Gastrocnemius medialis (tissue), 4 donors: ENCODE measurements at regions not wholly inside any gene's neighbourhood (a gene's known extent, or its start where the extent isn't known, plus 50 kb on each side); places are given as distances from the start of the nearest gene placed in this dataset.

Source experiments
- ATAC-seq, 2 donors: fragments of 150-250 bp; one replicate each; pipeline ENCODE4 v1.9.1; 2016
- DNase-seq, 2 donors: peaks; one replicate each; pipeline ENCODE4 v3.0.0-alpha.2; 2019
- H3K27ac ChIP-seq, 4 donors: fragments of 200-600 bp; sonication (generic); 1 replicate in 1 of 4; 2 replicates in 3 of 4; pipeline ENCODE4 v1.5.1; 2016 to 2018; ENCODE audit warnings: mild to moderate bottlenecking in 2 of 4, moderate library complexity in 1 of 4
- H3K27me3 ChIP-seq, 3 donors: fragments of 200-600 bp; sonication (generic) in 2 of 3; 1 replicate in 1 of 3; 2 replicates in 2 of 3; pipeline versions ENCODE4 v1.5.1 to v1.6.0; 2016 to 2019; ENCODE audit warnings: mild to moderate bottlenecking in 1 of 3, moderate library complexity in 1 of 3
- H3K36me3 ChIP-seq, 2 donors: fragments of 200-600 bp; sonication (generic) in 1 of 2; one replicate each; pipeline ENCODE4 v1.5.1; 2017 to 2018
- H3K4me1 ChIP-seq, 2 donors: fragments of 200-600 bp; sonication (generic) in 1 of 2; one replicate each; pipeline ENCODE4 v1.5.1; 2016 to 2017; ENCODE audit warnings: mild to moderate bottlenecking in 2 of 2
- H3K4me3 ChIP-seq, 4 donors: fragments of 200-600 bp; sonication (generic) in 3 of 4; 1 replicate in 1 of 4; 2 replicates in 3 of 4; pipeline ENCODE4 v1.5.1; 2016 to 2019; ENCODE audit warnings: mild to moderate bottlenecking in 2 of 4
- H3K9me3 ChIP-seq, 3 donors: fragments of 200-600 bp; sonication (generic) in 2 of 3; 1 replicate in 1 of 3; 2 replicates in 2 of 3; pipeline ENCODE4 v1.5.1; 2016 to 2019
- POLR2A ChIP-seq, 2 donors: fragments of 450-650 bp; IDR thresholded peaks; one replicate each; pipeline ENCODE4 v1.6.1; 2017; ENCODE audit warnings: antibody characterized with exemption in 2 of 2, mild to moderate bottlenecking in 2 of 2, moderate library complexity in 2 of 2
- in situ Hi-C, 4 donors: fragments of 200-750 bp; cut with MboI; loops; one replicate each; pipeline versions ENCODE4 v1.15.0 to v1.8.0; 2017; ENCODE audit warnings: low sequenced_read_pairs in 4 of 4
- intact Hi-C: fragments of 100-400 bp; cut with DNase I; formaldehyde crosslinking; loops from one replicate; pipeline ENCODE4 v1.15.1; 2023; ENCODE audit warnings: low total_unique reads
- TF ChIP-seq, protein P1 (sequence below), 5 experiments: fragments of 450-650 bp in 3 of 5; fragments of 200-600 bp in 2 of 5; sonication (generic) in 2 of 5; IDR thresholded peaks in 4 of 5; conservative IDR thresholded peaks in 1 of 5; 1 replicate in 4 of 5; 2 replicates in 1 of 5; pipeline ENCODE4 v1.5.1; 2016 to 2019; ENCODE audit warnings: antibody characterized with exemption in 5 of 5, mild to moderate bottlenecking in 3 of 5, moderate library complexity in 3 of 5

- DNase-seq (no peak), ATAC-seq (no peak)
- no peak overlapping the region for H3K27ac ChIP-seq
- no peaks in the 10 kb centered on the region for H3K27me3 ChIP-seq
- intact Hi-C loops (no loop called here), in situ Hi-C loops (no loop called here)
- H3K4me3 ChIP-seq, result no peak overlapping the region
- no peaks in the 10 kb centered on the region for H3K4me1 ChIP-seq
- no peak for TF ChIP-seq POLR2A (IDR thresholded peaks at IDR 0.05)
- TF ChIP-seq, protein P1, sequence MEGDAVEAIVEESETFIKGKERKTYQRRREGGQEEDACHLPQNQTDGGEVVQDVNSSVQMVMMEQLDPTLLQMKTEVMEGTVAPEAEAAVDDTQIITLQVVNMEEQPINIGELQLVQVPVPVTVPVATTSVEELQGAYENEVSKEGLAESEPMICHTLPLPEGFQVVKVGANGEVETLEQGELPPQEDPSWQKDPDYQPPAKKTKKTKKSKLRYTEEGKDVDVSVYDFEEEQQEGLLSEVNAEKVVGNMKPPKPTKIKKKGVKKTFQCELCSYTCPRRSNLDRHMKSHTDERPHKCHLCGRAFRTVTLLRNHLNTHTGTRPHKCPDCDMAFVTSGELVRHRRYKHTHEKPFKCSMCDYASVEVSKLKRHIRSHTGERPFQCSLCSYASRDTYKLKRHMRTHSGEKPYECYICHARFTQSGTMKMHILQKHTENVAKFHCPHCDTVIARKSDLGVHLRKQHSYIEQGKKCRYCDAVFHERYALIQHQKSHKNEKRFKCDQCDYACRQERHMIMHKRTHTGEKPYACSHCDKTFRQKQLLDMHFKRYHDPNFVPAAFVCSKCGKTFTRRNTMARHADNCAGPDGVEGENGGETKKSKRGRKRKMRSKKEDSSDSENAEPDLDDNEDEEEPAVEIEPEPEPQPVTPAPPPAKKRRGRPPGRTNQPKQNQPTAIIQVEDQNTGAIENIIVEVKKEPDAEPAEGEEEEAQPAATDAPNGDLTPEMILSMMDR (IDR thresholded peaks at IDR 0.05 in 4 of 5, conservative IDR thresholded peaks at IDR 0.05 in 1 of 5), result no peak
- H3K9me3 ChIP-seq, result no peaks in the 10 kb centered on the region
- H3K36me3 ChIP-seq, result no peaks in the 10 kb centered on the region
These were observed 261.2 kb upstream of the FAM174A start for GRCh38 chr5:100273846-100274580.

DNA sequence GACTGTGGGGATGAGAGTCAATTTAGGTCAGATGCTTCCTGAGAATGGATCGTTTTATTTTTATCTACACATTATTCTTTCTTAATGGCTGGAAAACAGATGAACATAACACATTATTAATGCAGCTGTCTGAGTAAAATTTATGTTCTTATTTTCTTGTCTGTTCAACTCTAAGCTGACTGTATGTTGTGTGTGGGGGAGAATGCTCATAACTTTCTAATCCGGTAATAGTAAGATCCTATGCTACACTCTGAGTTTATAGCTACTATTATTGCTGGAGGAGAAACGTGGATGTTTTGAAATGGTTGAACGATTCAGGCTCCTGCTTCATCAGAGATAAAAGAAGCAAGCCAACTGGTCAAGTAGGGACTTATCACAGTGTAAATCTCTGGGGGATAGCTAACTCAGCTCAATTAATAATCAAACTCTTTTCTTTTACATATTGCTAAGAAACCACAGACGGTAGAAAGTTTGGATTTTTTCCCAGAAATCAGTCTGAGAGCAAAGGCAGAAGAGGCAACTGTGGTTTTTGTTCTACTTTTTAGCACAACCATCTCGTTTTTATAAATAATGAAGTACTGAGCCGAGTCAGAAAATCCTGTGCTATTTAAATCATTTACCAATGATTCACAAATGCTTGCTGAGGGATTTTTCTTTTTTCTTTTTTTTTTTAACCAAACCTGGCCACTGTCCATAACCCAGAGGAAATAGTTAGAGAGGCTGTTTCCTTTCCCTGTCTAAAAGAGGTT, 265.0 kb upstream of the FAM174A start:
- ATAC-seq, result no peak
- Histone ChIP-seq H3K36me3 (no peaks in the 10 kb centered on the region), H3K27ac (no peak overlapping the region), H3K9me3 (no peaks in the 10 kb centered on the region), H3K4me3 (no peak overlapping the region), H3K4me1 (no peaks in the 10 kb centered on the region), H3K27me3 (no peaks in the 10 kb centered on the region)
- DNase-seq, result no peak
- in situ Hi-C loops (no loop called here), intact Hi-C loops (no loop called here)
- TF ChIP-seq POLR2A (IDR thresholded peaks at IDR 0.05), result no peak
- TF ChIP-seq, protein P1 (IDR thresholded peaks at IDR 0.05 in 4 of 5, conservative IDR thresholded peaks at IDR 0.05 in 1 of 5), result no peak

DNA sequence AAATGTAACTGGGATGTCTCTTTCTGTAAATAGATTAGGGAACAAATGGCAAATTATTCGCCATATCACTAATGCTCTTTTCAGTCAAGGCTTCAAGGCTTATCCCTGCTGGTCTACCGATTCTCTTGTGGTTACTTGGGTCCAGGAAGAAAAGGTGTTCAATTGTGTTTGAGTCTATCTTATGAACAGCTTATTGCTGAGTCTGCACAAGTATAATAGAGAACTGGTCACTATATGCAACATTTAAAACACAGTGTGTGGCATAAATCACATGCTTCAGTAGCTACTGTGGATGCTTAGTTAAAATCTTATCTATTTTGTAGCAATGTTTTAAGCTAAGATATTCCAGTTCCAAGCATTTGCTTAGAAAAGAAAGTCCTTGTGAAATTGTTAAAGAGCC, 274.2 kb upstream of the FAM174A start:
- no peaks in the 10 kb centered on the region for H3K4me1 ChIP-seq
- no peak for ATAC-seq
- TF ChIP-seq, protein P1 (IDR thresholded peaks at IDR 0.05 in 4 of 5, conservative IDR thresholded peaks at IDR 0.05 in 1 of 5), result no peak
- no peak for TF ChIP-seq POLR2A (IDR thresholded peaks at IDR 0.05)
- H3K4me3 ChIP-seq, result no peak overlapping the region
- no peak overlapping the region for H3K27ac ChIP-seq
- intact Hi-C loops, result no loop called here
- in situ Hi-C loops, result no loop called here
- H3K9me3 ChIP-seq, result no peaks in the 10 kb centered on the region
- H3K36me3 ChIP-seq, result no peaks in the 10 kb centered on the region
- H3K27me3 ChIP-seq, result no peaks in the 10 kb centered on the region
- DNase-seq, result no peak

GRCh38 chr5:100252944-100253343, 282.2 kb upstream of the FAM174A start:
- intact Hi-C loops, result no loop called here
- H3K9me3 ChIP-seq, result no peaks in the 10 kb centered on the region
- in situ Hi-C loops, result no loop called here
- no peak for ATAC-seq
- H3K36me3 ChIP-seq, result no peaks in the 10 kb centered on the region
- no peaks in the 10 kb centered on the region for H3K4me1 ChIP-seq
- H3K27ac ChIP-seq, result no peak overlapping the region
- no peak for TF ChIP-seq POLR2A (IDR thresholded peaks at IDR 0.05)
- TF ChIP-seq, protein P1 (IDR thresholded peaks at IDR 0.05 in 4 of 5, conservative IDR thresholded peaks at IDR 0.05 in 1 of 5), result no peak
- no peak for DNase-seq
- H3K4me3 ChIP-seq, result no peak overlapping the region
- no peaks in the 10 kb centered on the region for H3K27me3 ChIP-seq
